Glomerular visceral epithelial cell (primary cell): ENCODE measurements at regions not wholly inside any gene's neighbourhood (a gene's known extent, or its start where the extent isn't known, plus 50 kb on each side); places are given as distances from the start of the nearest gene placed in this dataset.

Experiments
- DNase-seq: peaks from one replicate; pipeline ENCODE4 v3.0.0-alpha.2; 2016; ENCODE audit errors: extremely low spot score

GRCh38 chr10:44820094-44820493 is 91.0 kb upstream of the TMEM72 start:
- DNase-seq = no peak

- DNase-seq = no peak
These were observed 89.8 kb upstream of the TMEM72 start for GRCh38 chr10:44821290-44821689.

GRCh38 chr10:44822349-44822748 is 88.8 kb upstream of the TMEM72 start:
- DNase-seq = no peak

DNA sequence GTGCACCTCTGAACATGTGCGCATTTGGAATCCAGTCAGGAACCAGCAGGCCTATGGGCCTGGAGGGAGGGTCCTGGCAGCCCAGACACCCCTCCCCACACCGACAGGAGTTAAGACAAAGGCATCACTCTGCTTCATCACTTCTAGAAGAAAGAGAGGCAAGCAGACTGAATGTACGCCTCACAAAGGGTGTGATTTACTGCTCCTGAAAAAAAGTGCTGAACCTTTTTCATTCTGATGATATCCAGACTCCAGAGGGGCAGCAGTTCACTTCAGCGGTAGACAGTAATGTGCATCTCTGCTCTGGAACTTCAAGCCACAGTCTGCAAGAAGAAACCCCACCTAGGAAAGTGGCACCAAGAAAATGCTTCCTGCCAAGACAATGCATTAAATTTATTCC is 88.2 kb upstream of the TMEM72 start:
- DNase-seq = no peak

DNA sequence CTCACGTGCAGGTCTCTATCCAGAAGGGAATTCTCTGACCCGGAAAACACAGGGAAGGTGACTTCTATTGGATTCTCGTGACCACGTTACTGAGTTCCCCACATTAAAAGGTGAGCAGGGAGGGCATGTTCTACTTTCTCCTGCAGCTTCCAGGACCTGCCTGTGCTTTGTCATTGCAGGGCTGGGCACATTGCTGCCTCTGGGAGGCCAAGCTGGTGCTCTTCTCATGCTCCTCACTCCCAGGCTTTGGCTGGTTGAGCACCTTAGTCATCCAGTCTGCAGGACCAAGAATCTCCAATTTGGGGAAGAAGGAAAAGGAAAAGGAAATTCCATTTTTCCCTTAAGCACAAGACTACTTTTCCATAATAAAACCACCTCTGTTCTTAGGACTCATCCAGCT is 86.5 kb upstream of the TMEM72 start:
- no peak for DNase-seq

DNA sequence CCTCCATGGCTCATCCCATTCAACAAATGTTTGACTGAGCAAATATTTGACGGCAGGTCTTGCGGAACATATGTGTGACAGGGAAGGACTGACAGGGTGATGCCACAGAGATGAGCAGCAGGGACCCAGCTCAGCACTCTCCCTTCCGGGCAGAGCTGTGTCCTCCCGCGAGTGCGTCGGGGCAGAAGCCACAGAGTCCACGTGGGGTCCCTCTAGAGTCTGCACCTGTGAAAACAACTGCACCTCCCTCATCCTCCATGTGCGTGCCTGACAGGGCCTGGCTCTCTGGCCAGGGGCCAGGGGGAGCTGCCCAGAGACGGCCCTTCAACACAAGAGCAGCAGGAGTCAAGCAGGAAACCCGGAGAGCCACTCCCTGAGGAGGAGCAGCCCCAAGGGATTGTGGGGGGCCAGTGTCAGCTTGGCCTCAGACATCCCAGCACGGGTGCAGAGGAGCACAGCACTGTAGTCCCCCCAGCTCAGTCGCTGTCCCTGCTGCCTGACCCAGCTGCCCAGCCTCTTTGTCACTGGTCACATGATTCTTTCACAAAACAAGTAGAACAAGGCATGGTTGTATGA is 83.6 kb upstream of the TMEM72 start:
- peak; percentile 51 for DNase-seq

- DNase-seq = no peak
These were observed 82.5 kb upstream of the TMEM72 start for GRCh38 chr10:44828508-44829142.

GRCh38 chr10:44829426-44829825 is 81.7 kb upstream of the TMEM72 start:
- DNase-seq = no peak

DNA sequence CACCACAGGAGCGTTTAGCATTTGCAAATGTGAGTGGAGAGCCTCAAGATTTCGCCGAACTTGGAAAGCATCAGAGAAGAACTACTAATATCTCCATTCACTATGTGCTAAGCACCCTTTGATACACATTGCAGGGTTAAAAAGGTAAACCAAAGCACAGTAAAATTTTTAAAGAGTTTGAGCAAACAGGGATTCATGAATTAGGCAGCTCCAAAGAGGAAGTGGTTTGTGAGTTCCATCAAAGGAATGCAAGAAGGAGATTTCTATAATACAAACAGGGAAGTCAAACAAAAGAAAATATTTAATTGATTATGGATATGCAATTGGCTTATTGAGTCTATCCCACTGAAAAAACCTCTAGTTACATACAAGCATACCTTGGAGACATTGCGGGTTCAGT is 81.1 kb upstream of the TMEM72 start:
- DNase-seq = no peak

DNA sequence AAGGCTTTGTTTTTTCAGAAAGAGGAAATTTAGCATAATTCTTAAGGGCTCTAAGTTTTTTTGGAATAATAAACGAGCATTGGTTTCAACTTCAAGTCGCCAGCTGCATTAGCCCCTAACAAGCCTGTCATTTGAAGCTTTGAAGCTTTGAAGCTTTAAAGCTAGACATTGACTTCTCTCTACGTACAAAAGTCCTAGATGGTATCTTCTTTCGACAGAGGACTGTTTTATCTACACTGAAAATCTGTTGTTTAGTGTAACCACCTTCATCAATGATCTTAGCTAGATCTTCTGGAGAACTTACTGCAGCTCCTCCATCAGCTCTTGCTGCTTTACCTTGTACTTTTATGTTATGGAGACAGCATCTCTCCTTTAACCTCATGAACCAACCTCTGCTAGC is 79.6 kb upstream of the TMEM72 start:
- no peak for DNase-seq

GRCh38 chr10:44832595-44833390 is 78.3 kb upstream of the TMEM72 start:
- DNase-seq = no peak

DNA sequence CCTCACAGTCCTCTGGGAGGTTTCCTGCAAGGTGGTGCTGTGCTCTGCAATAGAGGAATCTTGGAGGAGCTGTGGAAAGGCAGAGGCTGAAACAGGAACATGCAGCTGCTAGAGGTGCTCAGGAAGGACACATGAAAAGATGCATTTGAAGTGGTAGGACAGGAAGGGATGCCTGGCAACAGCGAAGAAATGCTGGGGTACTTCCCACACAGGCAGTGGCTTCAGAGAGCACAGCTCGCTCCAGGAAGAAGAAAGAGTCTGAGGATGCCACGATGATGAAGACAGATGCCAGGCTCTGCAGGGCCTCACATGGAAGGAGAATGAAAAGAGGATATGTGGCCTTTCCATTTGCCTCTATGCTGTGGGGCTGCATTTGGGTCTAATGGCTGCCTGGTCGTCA is 77.0 kb upstream of the TMEM72 start:
- DNase-seq = no peak

- DNase-seq = no peak
These were observed 75.8 kb upstream of the TMEM72 start for GRCh38 chr10:44835300-44835699.

DNA sequence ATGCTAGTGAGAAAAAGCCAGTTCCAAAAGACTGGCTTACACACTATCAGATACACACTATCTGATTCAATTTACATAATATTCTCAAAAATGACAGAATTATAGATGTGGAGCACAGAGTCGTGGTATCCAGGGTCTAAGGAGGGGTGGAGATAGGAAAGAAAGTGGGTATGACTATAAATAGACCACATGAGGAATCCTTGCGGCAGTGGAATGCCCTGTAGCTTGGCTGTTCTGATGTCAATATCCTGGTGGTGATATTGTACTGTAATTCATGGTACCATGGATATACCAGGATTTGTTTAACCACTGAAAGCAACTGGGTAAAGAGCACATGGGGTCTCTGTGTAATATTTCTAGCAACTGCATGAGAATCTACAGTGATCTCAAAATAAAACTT is 67.7 kb upstream of the TMEM72 start:
- no peak for DNase-seq

- no peak for DNase-seq
These were observed 65.6 kb upstream of the TMEM72 start for GRCh38 chr10:44845361-44846175.

- DNase-seq = no peak
These were observed 64.0 kb upstream of the TMEM72 start for GRCh38 chr10:44847110-44847509.

GRCh38 chr10:44848211-44848610 is 62.9 kb upstream of the TMEM72 start:
- DNase-seq = no peak

- no peak for DNase-seq
These were observed 61.2 kb upstream of the TMEM72 start for GRCh38 chr10:44849936-44850335.

GRCh38 chr10:44850356-44850934 is 60.7 kb upstream of the TMEM72 start:
- DNase-seq = no peak

DNA sequence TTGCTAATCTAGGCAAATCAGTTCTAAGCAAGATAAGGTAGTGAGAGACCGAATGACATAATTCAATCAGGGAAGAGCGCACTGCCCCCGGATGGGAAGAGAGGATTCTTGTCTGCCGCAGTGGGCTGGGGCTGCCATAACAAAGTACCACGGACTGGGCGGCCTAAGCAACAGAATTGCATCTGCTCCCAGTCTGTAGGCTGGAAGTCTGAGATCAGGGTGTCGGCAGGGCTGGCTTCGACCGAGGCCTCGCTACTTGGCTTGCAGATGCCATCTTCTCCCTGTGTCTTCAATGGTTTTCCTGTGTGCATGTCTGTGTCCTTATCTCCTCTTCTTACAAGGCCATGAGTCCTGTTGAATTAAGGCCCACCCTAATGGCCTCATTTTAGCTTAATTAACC is 59.7 kb upstream of the TMEM72 start:
- no peak for DNase-seq

DNA sequence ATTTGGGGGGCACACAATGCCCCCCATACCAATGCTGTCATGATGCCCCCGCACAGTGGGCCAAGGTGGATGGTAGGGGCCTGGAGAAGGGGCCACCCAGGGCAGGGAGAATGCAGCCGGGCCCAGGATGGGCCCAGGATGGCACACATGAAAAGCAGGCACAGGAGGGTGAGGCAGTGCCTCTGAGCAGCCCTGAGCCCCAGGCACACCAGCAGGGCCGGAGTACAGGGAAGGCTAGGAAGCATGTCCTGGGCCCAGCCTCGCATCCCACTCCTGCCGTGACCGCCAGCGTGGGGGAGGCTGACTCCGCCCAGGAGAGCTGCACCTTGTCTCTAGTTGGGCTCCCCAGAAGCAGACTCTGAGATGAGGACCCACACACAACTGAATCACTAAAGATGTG is 59.3 kb upstream of the TMEM72 start:
- DNase-seq = no peak

- DNase-seq = no peak
These were observed 57.9 kb upstream of the TMEM72 start for GRCh38 chr10:44853148-44853734.
